Amniotic epithelial cell (primary cell): ENCODE measurements at regions not wholly inside any gene's neighbourhood (a gene's known extent, or its start where the extent isn't known, plus 50 kb on each side); places are given as distances from the start of the nearest gene placed in this dataset.

Experiments
- DNase-seq: peaks from one replicate; pipeline ENCODE4 v3.0.0-alpha.2; 2010; ENCODE audit warnings: low read depth

- no peak for DNase-seq
Observed at GRCh38 chr12:58481811-58482210, 438.5 kb downstream of the LRIG3 start.

GRCh38 chr12:58487255-58487654 lies 433.0 kb downstream of the LRIG3 start:
- no peak for DNase-seq

- DNase-seq = peak; percentile 97
Observed at GRCh38 chr12:58487678-58488161, 432.6 kb downstream of the LRIG3 start.

GRCh38 chr12:58489394-58489793 lies 430.9 kb downstream of the LRIG3 start:
- no peak for DNase-seq

- DNase-seq = peak; percentile 98
Observed at GRCh38 chr12:58491306-58491705, 429.0 kb downstream of the LRIG3 start.

- peak; percentile 53 for DNase-seq
Observed at GRCh38 chr12:58496411-58497190, 423.7 kb downstream of the LRIG3 start.

- DNase-seq = peak; percentile 79
Observed at GRCh38 chr12:58500399-58500798, 419.9 kb downstream of the LRIG3 start.

- DNase-seq = peak; percentile 31
Observed at GRCh38 chr12:58502226-58502625, 418.1 kb downstream of the LRIG3 start.

GRCh38 chr12:58502841-58503240 lies 417.5 kb downstream of the LRIG3 start:
- DNase-seq = no peak

- DNase-seq = no peak
Observed at GRCh38 chr12:58503731-58504130, 416.6 kb downstream of the LRIG3 start.

- DNase-seq = peak; percentile 79
Observed at GRCh38 chr12:58504143-58504938, 416.0 kb downstream of the LRIG3 start.

- DNase-seq = peak; percentile 97
Observed at GRCh38 chr12:58509116-58509885, 411.0 kb downstream of the LRIG3 start.

- no peak for DNase-seq
Observed at GRCh38 chr12:58513301-58513834, 406.9 kb downstream of the LRIG3 start.

GRCh38 chr12:58513852-58514251 lies 406.5 kb downstream of the LRIG3 start:
- no peak for DNase-seq

- no peak for DNase-seq
Observed at GRCh38 chr12:58519839-58520238, 400.5 kb downstream of the LRIG3 start.

GRCh38 chr12:58521152-58521551 lies 399.2 kb downstream of the LRIG3 start:
- DNase-seq = no peak

- DNase-seq = no peak
Observed at GRCh38 chr12:58521796-58522195, 398.5 kb downstream of the LRIG3 start.

GRCh38 chr12:58523360-58523759 lies 396.9 kb downstream of the LRIG3 start:
- DNase-seq = no peak

- DNase-seq = no peak
Observed at GRCh38 chr12:58528271-58528670, 392.0 kb downstream of the LRIG3 start.

GRCh38 chr12:58529114-58529665 lies 391.1 kb downstream of the LRIG3 start:
- peak; percentile 84 for DNase-seq

GRCh38 chr12:58529897-58530741 lies 390.2 kb downstream of the LRIG3 start:
- DNase-seq = peak; percentile 99
